IMR-90 (cell line): ENCODE measurements at regions not wholly inside any gene's neighbourhood (a gene's known extent, or its start where the extent isn't known, plus 50 kb on each side); places are given as distances from the start of the nearest gene placed in this dataset.

Source experiments
- ATAC-seq: fragments of 200-7000 bp; cut with Tn5 transposase; 2 replicates; pipeline ENCODE4 v1.9.1; 2020; ENCODE audit warnings: low read depth, mild to moderate bottlenecking, moderate library complexity
- BruUV-seq: library from RNA; stranded (reverse); fragments of 400-500 nt; replicated peaks from 2 replicates; lab custom pipeline; 2021; lab: Mats Ljungman, UMichigan
- CTCF ChIA-PET: fragments of 300-600 bp; formaldehyde crosslinking; extraction: SDS; loops from one replicate; lab custom pipeline; 2021; ENCODE audit warnings: antibody characterized with exemption; lab: Yijun Ruan, JAX
- POLR2A ChIA-PET: fragments of 300-600 bp; sonication (Branson Sonifier 250); formaldehyde crosslinking; loops from one replicate; lab custom pipeline; 2022; ENCODE audit warnings: antibody characterized with exemption; ENCODE audit not compliant: unreplicated experiment; lab: Charles Lee
- DNase-seq: peaks from one replicate; pipeline ENCODE4 v3.0.0; 2013
- H2AFZ ChIP-seq: replicated peaks from 2 replicates; pipeline ENCODE3; 2013; ENCODE audit warnings: low read length, mild to moderate bottlenecking; ENCODE audit not compliant: poor library complexity
- H2AK5ac ChIP-seq: 2 replicates; pipeline ENCODE4 v1.6.1; 2013; ENCODE audit warnings: low read depth, low read length, inconsistent platforms
- H2AK9ac ChIP-seq: replicated peaks from 2 replicates; pipeline ENCODE3; 2013; ENCODE audit warnings: mild to moderate bottlenecking, low read depth, low read length, moderate library complexity; ENCODE audit not compliant: poor library complexity
- H2BK120ac ChIP-seq: 2 replicates; pipeline ENCODE4 v1.6.1; 2013; ENCODE audit warnings: low read depth, low read length, inconsistent platforms
- H2BK15ac ChIP-seq: 3 replicates; pipeline ENCODE4 v1.6.1; 2013; ENCODE audit warnings: low read depth, low read length, inconsistent platforms
- H2BK20ac ChIP-seq: 2 replicates; pipeline ENCODE4 v1.6.1; 2013; ENCODE audit warnings: low read depth, mild to moderate bottlenecking, inconsistent platforms, low read length, moderate library complexity
- H2BK5ac ChIP-seq: 2 replicates; pipeline ENCODE4 v1.6.1; 2013; ENCODE audit warnings: mild to moderate bottlenecking, low read depth, low read length, inconsistent platforms; ENCODE audit not compliant: poor library complexity, severe bottlenecking
- H3K14ac ChIP-seq: replicated peaks from 2 replicates; pipeline ENCODE4 v1.6.1; 2013; ENCODE audit warnings: low read depth, low read length, inconsistent platforms
- H3K18ac ChIP-seq: 2 replicates; pipeline ENCODE4 v1.6.1; 2013; ENCODE audit warnings: low read depth, low read length, control low read depth
- H3K23ac ChIP-seq: 2 replicates; pipeline ENCODE4 v1.6.1; 2013; ENCODE audit warnings: low read depth, low read length, inconsistent platforms
- H3K27ac ChIP-seq: 2 replicates; pipeline ENCODE4 v1.5.1; 2013; ENCODE audit warnings: mild to moderate bottlenecking, control low read depth, low read length; ENCODE audit not compliant: insufficient read depth
- H3K27me3 ChIP-seq: 2 replicates; pipeline ENCODE4 v1.6.1; 2013; ENCODE audit warnings: low read length; ENCODE audit not compliant: control insufficient read depth, insufficient read depth
- H3K36me3 ChIP-seq: 2 replicates; pipeline ENCODE4 v1.6.1; 2013; ENCODE audit warnings: low read length, mixed read lengths; ENCODE audit not compliant: control insufficient read depth, insufficient read depth
- H3K4ac ChIP-seq: 2 replicates; pipeline ENCODE4 v1.6.1; 2013; ENCODE audit warnings: low read depth, low read length, inconsistent platforms
- H3K4me1 ChIP-seq: 2 replicates; pipeline ENCODE4 v1.6.1; 2013; ENCODE audit warnings: low read length, mixed read lengths; ENCODE audit not compliant: control insufficient read depth, insufficient read depth
- H3K4me2 ChIP-seq: 2 replicates; pipeline ENCODE4 v1.6.1; 2013; ENCODE audit warnings: low read depth, mild to moderate bottlenecking, control low read depth, low read length, moderate library complexity
- H3K4me3 ChIP-seq: 2 replicates; pipeline ENCODE4 v1.5.1; 2013; ENCODE audit warnings: low read depth, mild to moderate bottlenecking, control low read depth, low read length, moderate library complexity; ENCODE audit not compliant: insufficient read depth
- H3K56ac ChIP-seq: 2 replicates; pipeline ENCODE4 v1.6.1; 2013; ENCODE audit warnings: low read length, inconsistent platforms; ENCODE audit not compliant: insufficient read depth; ENCODE audit errors: extremely low read depth
- H3K79me1 ChIP-seq, 2 experiments: 2 replicates each; pipeline ENCODE4 v1.6.1; 2013; ENCODE audit warnings: low read length in 2 of 2, inconsistent platforms in 1 of 2, low read depth in 1 of 2
- H3K9ac ChIP-seq: 2 replicates; pipeline ENCODE4 v1.6.1; 2013; ENCODE audit warnings: low read depth, low read length, control low read depth
- H3K9me1 ChIP-seq: 2 replicates; pipeline ENCODE4 v1.6.1; 2013; ENCODE audit warnings: low read length, inconsistent platforms; ENCODE audit not compliant: insufficient read depth
- H3K9me3 ChIP-seq: 2 replicates; pipeline ENCODE4 v1.6.1; 2013; ENCODE audit warnings: low read length; ENCODE audit not compliant: control insufficient read depth, insufficient read depth
- H4K20me1 ChIP-seq: 2 replicates; pipeline ENCODE4 v1.6.1; 2013; ENCODE audit warnings: low read length, inconsistent platforms; ENCODE audit not compliant: insufficient read depth
- H4K5ac ChIP-seq: 2 replicates; pipeline ENCODE4 v1.6.1; 2013; ENCODE audit warnings: mild to moderate bottlenecking, low read depth, low read length, control low read depth
- H4K8ac ChIP-seq, 2 experiments: 2 replicates each; pipeline ENCODE4 v1.6.1; 2013; ENCODE audit warnings: low read depth in 2 of 2, low read length in 2 of 2, control low read depth in 1 of 2, inconsistent platforms in 1 of 2
- H4K91ac ChIP-seq: 2 replicates; pipeline ENCODE4 v1.6.1; 2013; ENCODE audit warnings: low read depth, low read length, inconsistent platforms; ENCODE audit not compliant: insufficient read depth
- BHLHE40 ChIP-seq: fragments of 150-350 bp; IDR thresholded peaks from 2 replicates; pipeline ENCODE4 v1.6.1; 2016; ENCODE audit warnings: mild to moderate bottlenecking, low read depth, low read length
- CEBPB ChIP-seq: IDR thresholded peaks from 2 replicates; pipeline ENCODE4 v1.6.1; 2012; ENCODE audit warnings: low read depth, low read length, improper control_type of control experiment
- CHD1 ChIP-seq: IDR thresholded peaks from 2 replicates; pipeline ENCODE4 v1.6.1; 2012; ENCODE audit warnings: low read depth, low read length, improper control_type of control experiment
- FOS ChIP-seq: fragments of 150-350 bp; IDR thresholded peaks from 2 replicates; pipeline ENCODE4 v1.6.1; 2016; ENCODE audit warnings: low read depth, low read length
- MAFK ChIP-seq: IDR thresholded peaks from 2 replicates; pipeline ENCODE4 v1.6.1; 2012; ENCODE audit warnings: low read depth, low read length, improper control_type of control experiment
- MAZ ChIP-seq: IDR thresholded peaks from 2 replicates; pipeline ENCODE4 v1.6.1; 2012; ENCODE audit warnings: low read depth, mild to moderate bottlenecking, low read length, improper control_type of control experiment, moderate library complexity, borderline replicate concordance
- MXI1 ChIP-seq: IDR thresholded peaks from 2 replicates; pipeline ENCODE4 v1.6.1; 2012; ENCODE audit warnings: low read depth, mild to moderate bottlenecking, low read length, moderate library complexity, borderline replicate concordance
- NFE2L2 ChIP-seq: fragments of 150-350 bp; IDR thresholded peaks from 2 replicates; pipeline ENCODE4 v1.6.1; 2016; ENCODE audit warnings: low read depth, mild to moderate bottlenecking, low read length
- POLR2A ChIP-seq: IDR thresholded peaks from 2 replicates; pipeline ENCODE4 v1.6.1; 2012; ENCODE audit warnings: mild to moderate bottlenecking, low read depth, low read length
- RCOR1 ChIP-seq: IDR thresholded peaks from 2 replicates; pipeline ENCODE4 v1.6.1; 2012; ENCODE audit warnings: mild to moderate bottlenecking, low read length, improper control_type of control experiment; ENCODE audit not compliant: insufficient replicate concordance
- RFX5 ChIP-seq: IDR thresholded peaks from 2 replicates; pipeline ENCODE4 v1.8.0; 2012; ENCODE audit warnings: low read depth, mild to moderate bottlenecking, low read length, moderate library complexity
- SMC3 ChIP-seq: fragments of 150-350 bp; IDR thresholded peaks from 2 replicates; pipeline ENCODE4 v1.6.1; 2016; ENCODE audit warnings: low read depth, mild to moderate bottlenecking, antibody characterized with exemption, low read length, moderate library complexity
- WGBS, 2 experiments: methylation state at CpG; one replicate each; pipeline versions ENCODE4 v1.1.5 to v1.1.7; 2013; ENCODE audit warnings: missing lambda C conversion rate in 2 of 2; ENCODE audit not compliant: insufficient read length in 1 of 2; ENCODE audit errors: extremely low coverage in 2 of 2; 5-methylcytosine and 5-hydroxymethylcytosine counted together
- dilution Hi-C: fragments of 300-500 bp; cut with HindIII; formaldehyde crosslinking; loops from one replicate; pipeline ENCODE4 v1.14.3; 2018; ENCODE audit warnings: low sequenced_read_pairs; ENCODE audit not compliant: unreplicated experiment
- in situ Hi-C: fragments of 300-500 bp; cut with MboI; formaldehyde crosslinking; loops from 3 replicates; pipeline ENCODE4 v1.14.3; 2019; ENCODE audit warnings: low sequenced_read_pairs, inconsistent platforms, mixed read lengths
- intact Hi-C: fragments of 100-400 bp; cut with micrococcal nuclease; formaldehyde crosslinking; loops from 2 replicates; pipeline ENCODE4 v1.10.0; 2022
- TF ChIP-seq, protein P1 (sequence below): conservative IDR thresholded peaks from 2 replicates; pipeline ENCODE4 v1.5.1; 2012; ENCODE audit warnings: mild to moderate bottlenecking, low read depth, low read length, improper control_type of control experiment
- TF ChIP-seq, protein P2 (sequence below): fragments of 150-350 bp; IDR thresholded peaks from 2 replicates; pipeline ENCODE4 v1.6.1; 2016; ENCODE audit warnings: low read depth, mild to moderate bottlenecking, low read length, moderate library complexity, borderline replicate concordance

DNA sequence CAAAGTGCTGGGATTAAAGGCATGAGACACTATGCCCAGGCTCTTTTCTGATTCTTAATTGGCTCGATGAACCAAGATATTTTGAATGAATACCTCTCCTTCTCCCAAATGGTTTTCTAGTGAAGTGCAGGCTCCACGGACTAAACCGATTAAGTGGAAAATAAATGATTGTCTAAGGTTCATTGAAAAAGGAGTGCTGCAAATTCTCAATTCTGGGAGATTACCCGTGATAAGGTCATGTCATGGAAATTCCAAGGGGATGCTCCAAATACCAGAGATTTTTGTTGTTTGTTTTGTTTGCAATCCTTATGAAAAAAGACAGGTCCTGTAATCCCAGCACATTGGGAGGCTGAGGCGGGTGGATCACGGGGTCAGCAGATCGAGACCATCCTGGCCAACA, 406.9 kb upstream of the TBL1XR1 start:
- H3K4me1 ChIP-seq: peaks cover 11% of the 10 kb centered on the region
- ChIA-PET CTCF (no interaction called here), POLR2A (no interaction called here)
- no peaks in the 10 kb centered on the region for H4K20me1 ChIP-seq
- H2AFZ ChIP-seq: no peak overlapping the region
- in situ Hi-C loops: no loop called here
- no peak overlapping the region for H2BK120ac ChIP-seq
- dilution Hi-C loops: no loop called here
- no peaks in the 10 kb centered on the region for H3K36me3 ChIP-seq
- no peak for ATAC-seq
- H3K79me1 ChIP-seq: no peaks in the 10 kb centered on the region
- no peak overlapping the region for H4K91ac ChIP-seq
- H3K56ac ChIP-seq: no peak overlapping the region
- no peak overlapping the region for H3K4me3 ChIP-seq
- no peak overlapping the region for H2AK5ac ChIP-seq
- intact Hi-C loops: no loop called here
- TF ChIP-seq NFE2L2 (no peak), MAZ (no peak), CEBPB (no peak), BHLHE40 (no peak), MXI1 (no peak), RFX5 (no peak), MAFK (no peak), POLR2A (no peak), SMC3 (no peak), CHD1 (no peak), RCOR1 (no peak), FOS (no peak)
- TF ChIP-seq, protein P1, sequence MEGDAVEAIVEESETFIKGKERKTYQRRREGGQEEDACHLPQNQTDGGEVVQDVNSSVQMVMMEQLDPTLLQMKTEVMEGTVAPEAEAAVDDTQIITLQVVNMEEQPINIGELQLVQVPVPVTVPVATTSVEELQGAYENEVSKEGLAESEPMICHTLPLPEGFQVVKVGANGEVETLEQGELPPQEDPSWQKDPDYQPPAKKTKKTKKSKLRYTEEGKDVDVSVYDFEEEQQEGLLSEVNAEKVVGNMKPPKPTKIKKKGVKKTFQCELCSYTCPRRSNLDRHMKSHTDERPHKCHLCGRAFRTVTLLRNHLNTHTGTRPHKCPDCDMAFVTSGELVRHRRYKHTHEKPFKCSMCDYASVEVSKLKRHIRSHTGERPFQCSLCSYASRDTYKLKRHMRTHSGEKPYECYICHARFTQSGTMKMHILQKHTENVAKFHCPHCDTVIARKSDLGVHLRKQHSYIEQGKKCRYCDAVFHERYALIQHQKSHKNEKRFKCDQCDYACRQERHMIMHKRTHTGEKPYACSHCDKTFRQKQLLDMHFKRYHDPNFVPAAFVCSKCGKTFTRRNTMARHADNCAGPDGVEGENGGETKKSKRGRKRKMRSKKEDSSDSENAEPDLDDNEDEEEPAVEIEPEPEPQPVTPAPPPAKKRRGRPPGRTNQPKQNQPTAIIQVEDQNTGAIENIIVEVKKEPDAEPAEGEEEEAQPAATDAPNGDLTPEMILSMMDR: no peak
- TF ChIP-seq, protein P2, sequence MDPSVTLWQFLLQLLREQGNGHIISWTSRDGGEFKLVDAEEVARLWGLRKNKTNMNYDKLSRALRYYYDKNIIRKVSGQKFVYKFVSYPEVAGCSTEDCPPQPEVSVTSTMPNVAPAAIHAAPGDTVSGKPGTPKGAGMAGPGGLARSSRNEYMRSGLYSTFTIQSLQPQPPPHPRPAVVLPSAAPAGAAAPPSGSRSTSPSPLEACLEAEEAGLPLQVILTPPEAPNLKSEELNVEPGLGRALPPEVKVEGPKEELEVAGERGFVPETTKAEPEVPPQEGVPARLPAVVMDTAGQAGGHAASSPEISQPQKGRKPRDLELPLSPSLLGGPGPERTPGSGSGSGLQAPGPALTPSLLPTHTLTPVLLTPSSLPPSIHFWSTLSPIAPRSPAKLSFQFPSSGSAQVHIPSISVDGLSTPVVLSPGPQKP: no peak
- no peak overlapping the region for H3K9ac ChIP-seq
- H2BK5ac ChIP-seq: no peak overlapping the region
- H3K14ac ChIP-seq: no peak overlapping the region
- no peak overlapping the region for H3K4me2 ChIP-seq
- no peaks in the 10 kb centered on the region for H3K9me1 ChIP-seq
- H4K5ac ChIP-seq: no peak overlapping the region
- no peak overlapping the region for H3K27ac ChIP-seq
- BruUV-seq: no TSS peak
- no peaks in the 10 kb centered on the region for H3K27me3 ChIP-seq
- H2AK9ac ChIP-seq: no peak overlapping the region
- no peak overlapping the region for H3K23ac ChIP-seq
- no peak overlapping the region for H3K4ac ChIP-seq
- 94% methylated on average over 3 of the region's 7 CpGs; no CpG with 5 or more reads in 1 of the 2 experiments for WGBS, 2 experiments
- H3K9me3 ChIP-seq: peaks cover 5% of the 10 kb centered on the region
- H3K18ac ChIP-seq: peak overlapping the region; percentile 46; the same call in 1 of the 2 replicates
- no peak overlapping the region for H4K8ac ChIP-seq
- no peak overlapping the region for H2BK15ac ChIP-seq
- no peak overlapping the region for H2BK20ac ChIP-seq
- DNase-seq: no peak
